Epithelial cell of esophagus (primary cell): ENCODE measurements at regions not wholly inside any gene's neighbourhood (a gene's known extent, or its start where the extent isn't known, plus 50 kb on each side); places are given as distances from the start of the nearest gene placed in this dataset.

Experiments used
- DNase-seq: peaks from one replicate; pipeline ENCODE4 v3.0.0; 2010; ENCODE audit warnings: low read depth
- H3K4me3 ChIP-seq: 2 replicates; pipeline ENCODE4 v1.5.1; 2011; ENCODE audit warnings: mild to moderate bottlenecking, low read length, control low read depth
- CTCF ChIP-seq: IDR thresholded peaks from 2 replicates; pipeline ENCODE4 v1.5.1; 2011; ENCODE audit warnings: low read depth, mild to moderate bottlenecking, low read length, control low read depth, inconsistent platforms; ENCODE audit not compliant: insufficient read depth; ENCODE audit errors: missing control alignments

GRCh38 chr21:43339668-43340067 is 87.3 kb downstream of the SIK1 start:
- no peak for DNase-seq
- no peak for TF ChIP-seq CTCF

GRCh38 chr21:43338951-43339350 is 88.0 kb downstream of the SIK1 start:
- no peak for DNase-seq
- TF ChIP-seq CTCF: no peak
- H3K4me3 ChIP-seq: no peak overlapping the region

More at GRCh38 chr21:43339668-43340067, 87.3 kb downstream of the SIK1 start:
- H3K4me3 ChIP-seq: no peak overlapping the region

- no peak for TF ChIP-seq CTCF
- H3K4me3 ChIP-seq: no peak overlapping the region
- DNase-seq: no peak
These were observed 88.9 kb downstream of the SIK1 start for GRCh38 chr21:43337901-43338655.

GRCh38 chr21:43335119-43335518 is 91.8 kb downstream of the SIK1 start:
- H3K4me3 ChIP-seq: no peak overlapping the region
- DNase-seq: no peak
- no peak for TF ChIP-seq CTCF

GRCh38 chr21:43334214-43334958 is 92.5 kb downstream of the SIK1 start:
- no peak overlapping the region for H3K4me3 ChIP-seq
- DNase-seq: no peak
- no peak for TF ChIP-seq CTCF

- DNase-seq: peak; percentile 95
- no peak for TF ChIP-seq CTCF
- H3K4me3 ChIP-seq: peak overlapping the region; percentile 36
These were observed 93.5 kb downstream of the SIK1 start for GRCh38 chr21:43333298-43334062.
